ENCODE measurements at regions not wholly inside any gene's neighbourhood (a gene's known extent, or its start where the extent isn't known, plus 50 kb on each side); places are given as distances from the start of the nearest gene placed in this dataset.

- FAIRE-seq (no peak), DNase-seq (ENCODE audit: insufficient read length, low spot score) (no peak)
- no peak for TF ChIP-seq CTCF (IDR thresholded peaks at IDR 0.05; ENCODE audit: insufficient read depth, missing control alignments)
These were observed 487.7 kb upstream of the NOVA1 start for GRCh38 chr14:27085500-27085899.

- no peak for FAIRE-seq
These were observed 492.9 kb upstream of the NOVA1 start for GRCh38 chr14:27090716-27091115.

GRCh38 chr14:27091973-27092372, 494.1 kb upstream of the NOVA1 start:
- DNase-seq (ENCODE audit: insufficient read length, low spot score) (no peak), FAIRE-seq (no peak)
- no peak for TF ChIP-seq CTCF (IDR thresholded peaks at IDR 0.05; ENCODE audit: insufficient read depth, missing control alignments)

More at GRCh38 chr14:27090716-27091115, 492.9 kb upstream of the NOVA1 start:
- DNase-seq (ENCODE audit: insufficient read length, low spot score), result no peak
- TF ChIP-seq CTCF (IDR thresholded peaks at IDR 0.05; ENCODE audit: insufficient read depth, missing control alignments), result no peak

GRCh38 chr14:27096091-27096490, 498.3 kb upstream of the NOVA1 start:
- no peak for TF ChIP-seq CTCF (IDR thresholded peaks at IDR 0.05; ENCODE audit: insufficient read depth, missing control alignments)
- no peak for DNase-seq (ENCODE audit: insufficient read length, low spot score)
- no peak for FAIRE-seq

GRCh38 chr14:27098451-27098850, 500.6 kb upstream of the NOVA1 start:
- FAIRE-seq, result no peak

GRCh38 chr14:27114180-27114579, 516.3 kb upstream of the NOVA1 start:
- FAIRE-seq, result no peak
- DNase-seq (ENCODE audit: insufficient read length, low spot score), result no peak
- TF ChIP-seq CTCF (IDR thresholded peaks at IDR 0.05; ENCODE audit: insufficient read depth, missing control alignments), result no peak

More at GRCh38 chr14:27098451-27098850, 500.6 kb upstream of the NOVA1 start:
- DNase-seq (ENCODE audit: insufficient read length, low spot score), result no peak
- no peak for TF ChIP-seq CTCF (IDR thresholded peaks at IDR 0.05; ENCODE audit: insufficient read depth, missing control alignments)

GRCh38 chr14:27123162-27123561, 525.3 kb upstream of the NOVA1 start:
- TF ChIP-seq CTCF (IDR thresholded peaks at IDR 0.05; ENCODE audit: insufficient read depth, missing control alignments), result no peak
- FAIRE-seq, result no peak
- DNase-seq (ENCODE audit: insufficient read length, low spot score), result no peak
